Astrocyte (in vitro differentiated cells and primary cell): ENCODE measurements at regions not wholly inside any gene's neighbourhood (a gene's known extent, or its start where the extent isn't known, plus 50 kb on each side); places are given as distances from the start of the nearest gene placed in this dataset.
"Not testable (repeated sequence)": the region's sequence is repeated elsewhere in the genome, so short reads cannot be mapped to it uniquely, and the experiment has no call there.

Experiments
- DNase-seq: peaks from one replicate; pipeline ENCODE4 v3.0.0-alpha.2; 2010; ENCODE audit warnings: low read depth
- FAIRE-seq: peaks from 2 replicates; lab custom pipeline; 2011; peaks lifted over from hg19 to GRCh38; lab: Jason Lieb, UNC
- H2AFZ ChIP-seq: 2 replicates; pipeline ENCODE4 v1.6.0; 2012; ENCODE audit warnings: low read depth, low read length, inconsistent platforms
- H3K27ac ChIP-seq: 2 replicates; pipeline ENCODE4 v1.5.1; 2011; ENCODE audit warnings: low read depth, low read length, inconsistent platforms
- H3K27me3 ChIP-seq: 2 replicates; pipeline ENCODE4 v1.6.0; 2011; ENCODE audit warnings: low read length, inconsistent platforms; ENCODE audit not compliant: insufficient read depth
- H3K36me3 ChIP-seq: 2 replicates; pipeline ENCODE4 v1.5.1; 2011; ENCODE audit warnings: low read length, inconsistent platforms; ENCODE audit not compliant: insufficient read depth
- H3K4me1 ChIP-seq: 2 replicates; pipeline ENCODE4 v1.5.1; 2011; ENCODE audit warnings: low read length, inconsistent platforms; ENCODE audit not compliant: insufficient read depth
- H3K4me2 ChIP-seq: 2 replicates; pipeline ENCODE4 v1.6.0; 2012; ENCODE audit warnings: low read length, inconsistent platforms
- H3K4me3 ChIP-seq: 2 replicates; pipeline ENCODE4 v1.5.1; 2011; ENCODE audit warnings: low read depth, mild to moderate bottlenecking, low read length, inconsistent platforms; ENCODE audit not compliant: insufficient read depth
- H3K79me2 ChIP-seq: 2 replicates; pipeline ENCODE4 v1.6.0; 2012; ENCODE audit warnings: mild to moderate bottlenecking, low read length, inconsistent platforms; ENCODE audit not compliant: insufficient read depth
- H3K9ac ChIP-seq: 2 replicates; pipeline ENCODE4 v1.6.0; 2012; ENCODE audit warnings: mild to moderate bottlenecking, low read length, inconsistent platforms
- H3K9me3 ChIP-seq: 2 replicates; pipeline ENCODE4 v1.5.1; 2012; ENCODE audit warnings: low read depth, mild to moderate bottlenecking, low read length, inconsistent platforms; ENCODE audit not compliant: insufficient read depth
- H4K20me1 ChIP-seq: 2 replicates; pipeline ENCODE4 v1.6.0; 2012; ENCODE audit warnings: low read length, inconsistent platforms; ENCODE audit not compliant: insufficient read depth
- H3K27ac Mint-ChIP-seq: one replicate; pipeline ENCODE4 v1.8.0; 2021; ENCODE audit warnings: mild to moderate bottlenecking, mixed read lengths; ENCODE audit not compliant: unreplicated experiment
- H3K27me3 Mint-ChIP-seq: one replicate; pipeline ENCODE4 v1.8.0; 2021; ENCODE audit warnings: low read depth, mixed read lengths; ENCODE audit not compliant: unreplicated experiment
- H3K36me3 Mint-ChIP-seq: one replicate; pipeline ENCODE4 v1.8.0; 2021; ENCODE audit warnings: low read depth, mixed read lengths; ENCODE audit not compliant: unreplicated experiment
- H3K4me1 Mint-ChIP-seq: one replicate; pipeline ENCODE4 v1.8.0; 2021; ENCODE audit warnings: low read depth, mixed read lengths; ENCODE audit not compliant: unreplicated experiment
- H3K4me3 Mint-ChIP-seq: one replicate; pipeline ENCODE4 v1.8.0; 2021; ENCODE audit warnings: mild to moderate bottlenecking, moderate library complexity, mixed read lengths; ENCODE audit not compliant: unreplicated experiment
- H3K9me3 Mint-ChIP-seq: one replicate; pipeline ENCODE4 v1.8.0; 2021; ENCODE audit warnings: mild to moderate bottlenecking, mixed read lengths; ENCODE audit not compliant: unreplicated experiment
- CTCF ChIP-seq: IDR thresholded peaks from 2 replicates; pipeline ENCODE4 v1.5.1; 2011; ENCODE audit warnings: low read depth, mild to moderate bottlenecking, inconsistent platforms, low read length, moderate library complexity; ENCODE audit not compliant: insufficient read depth
- EZH2 ChIP-seq: IDR thresholded peaks from 2 replicates; pipeline ENCODE4 v1.6.1; 2012; ENCODE audit warnings: mild to moderate bottlenecking, low read length, inconsistent platforms; ENCODE audit not compliant: insufficient read depth

GRCh38 chr19:27716922-27717321 lies 1496.0 kb downstream of the UQCRFS1 start:
- Mint-ChIP-seq H3K27me3 (no peaks in the 10 kb centered on the region), H3K27ac (no peak overlapping the region), H3K9me3 (peaks cover 26% of the 10 kb centered on the region), H3K4me1 (no peaks in the 10 kb centered on the region), H3K36me3 (no peaks in the 10 kb centered on the region), H3K4me3 (no peak overlapping the region)
- FAIRE-seq (no peak), DNase-seq (no peak)
- H3K36me3 ChIP-seq: no peaks in the 10 kb centered on the region
- H3K4me2 ChIP-seq: no peak overlapping the region
- no peak overlapping the region for H3K27ac ChIP-seq
- no peaks in the 10 kb centered on the region for H4K20me1 ChIP-seq
- H3K4me3 ChIP-seq: no peak overlapping the region
- no peak for TF ChIP-seq EZH2
- no peak for TF ChIP-seq CTCF
- H3K9me3 ChIP-seq: no peaks in the 10 kb centered on the region
- H3K27me3 ChIP-seq: no peaks in the 10 kb centered on the region
- H3K9ac ChIP-seq: no peak overlapping the region
- H3K4me1 ChIP-seq: no peaks in the 10 kb centered on the region
- no peak overlapping the region for H2AFZ ChIP-seq
- no peaks in the 10 kb centered on the region for H3K79me2 ChIP-seq

DNA sequence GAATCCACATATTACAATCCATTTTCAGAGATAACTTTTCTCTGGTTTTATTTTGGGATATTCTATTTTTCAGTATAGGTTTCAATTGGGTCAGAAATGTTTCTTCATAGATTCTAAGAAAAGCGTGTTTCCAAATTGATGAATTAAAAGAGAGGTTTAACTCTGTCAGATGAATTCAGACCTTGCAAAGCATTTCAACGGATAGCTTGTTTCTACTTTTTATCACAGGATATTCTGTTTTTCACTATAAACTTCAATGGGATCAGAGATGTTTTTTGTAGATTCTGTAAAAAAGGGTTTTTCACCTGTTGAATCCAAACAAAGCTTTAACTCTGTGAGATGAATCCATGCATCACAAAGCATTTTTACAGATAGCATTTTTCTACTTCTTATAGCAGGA lies 1498.1 kb downstream of the UQCRFS1 start:
- Mint-ChIP-seq H3K4me1 (no peaks in the 10 kb centered on the region), H3K27ac (no peak overlapping the region), H3K9me3 (peaks cover 26% of the 10 kb centered on the region), H3K27me3 (no peaks in the 10 kb centered on the region), H3K36me3 (no peaks in the 10 kb centered on the region), H3K4me3 (no peak overlapping the region)
- H3K79me2 ChIP-seq: no peaks in the 10 kb centered on the region
- no peaks in the 10 kb centered on the region for H3K27me3 ChIP-seq
- no peak overlapping the region for H3K27ac ChIP-seq
- DNase-seq (no peak), FAIRE-seq (no peak)
- no peaks in the 10 kb centered on the region for H3K4me1 ChIP-seq
- H3K4me3 ChIP-seq: no peak overlapping the region
- TF ChIP-seq EZH2: no peak
- TF ChIP-seq CTCF: no peak
- no peak overlapping the region for H3K4me2 ChIP-seq
- H3K9ac ChIP-seq: no peak overlapping the region
- H3K36me3 ChIP-seq: no peaks in the 10 kb centered on the region
- no peaks in the 10 kb centered on the region for H3K9me3 ChIP-seq
- H4K20me1 ChIP-seq: no peaks in the 10 kb centered on the region
- H2AFZ ChIP-seq: no peak overlapping the region

DNA sequence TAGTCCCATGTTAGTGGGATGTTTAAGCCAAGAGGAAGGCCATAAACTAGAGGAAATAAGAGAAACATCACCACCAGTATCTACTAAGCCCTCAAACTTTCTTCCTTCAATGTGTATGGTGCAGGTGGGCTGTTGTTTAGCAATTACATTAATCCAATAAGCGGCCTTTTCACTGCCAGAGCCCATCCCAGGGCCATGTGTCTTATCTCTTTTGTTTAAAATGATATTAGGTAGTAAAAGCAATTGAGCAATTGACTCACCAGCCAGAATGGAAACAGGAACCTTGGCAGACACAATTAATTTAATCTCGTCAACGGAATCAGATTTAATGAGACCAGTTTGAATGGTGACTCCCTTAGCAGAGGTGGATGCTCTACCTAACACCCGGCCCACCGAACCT lies 1503.5 kb downstream of the UQCRFS1 start:
- TF ChIP-seq EZH2: no peak
- TF ChIP-seq CTCF: no peak
- no peaks in the 10 kb centered on the region for H3K4me1 Mint-ChIP-seq
- Histone ChIP-seq H3K9me3 (no peaks in the 10 kb centered on the region), H3K4me2 (no peak overlapping the region), H3K4me1 (no peaks in the 10 kb centered on the region), H3K27me3 (no peaks in the 10 kb centered on the region), H3K27ac (no peak overlapping the region), H2AFZ (no peak overlapping the region), H3K36me3 (no peaks in the 10 kb centered on the region), H3K79me2 (no peaks in the 10 kb centered on the region), H3K9ac (no peak overlapping the region), H4K20me1 (no peaks in the 10 kb centered on the region), H3K4me3 (no peak overlapping the region)
- no peaks in the 10 kb centered on the region for H3K27me3 Mint-ChIP-seq
- no peak overlapping the region for H3K4me3 Mint-ChIP-seq
- no peaks in the 10 kb centered on the region for H3K36me3 Mint-ChIP-seq
- FAIRE-seq (no peak), DNase-seq (no peak)
- no peak overlapping the region for H3K27ac Mint-ChIP-seq
- peaks cover 6% of the 10 kb centered on the region for H3K9me3 Mint-ChIP-seq

- H4K20me1 ChIP-seq, H3K4me2 ChIP-seq, H3K4me1 Mint-ChIP-seq, H3K27me3 ChIP-seq, DNase-seq, H3K4me1 ChIP-seq, H3K4me3 ChIP-seq, H3K9ac ChIP-seq, H3K79me2 ChIP-seq, H3K27me3 Mint-ChIP-seq, H3K9me3 ChIP-seq, H2AFZ ChIP-seq, H3K36me3 ChIP-seq, H3K4me3 Mint-ChIP-seq, FAIRE-seq, H3K9me3 Mint-ChIP-seq, H3K27ac Mint-ChIP-seq, H3K36me3 Mint-ChIP-seq, H3K27ac ChIP-seq: not testable (repeated sequence)
These were observed 1504.0 kb downstream of the UQCRFS1 start for GRCh38 chr19:27708986-27709385.
